Islet precursor cell (in vitro differentiated cells): ENCODE measurements at regions not wholly inside any gene's neighbourhood (a gene's known extent, or its start where the extent isn't known, plus 50 kb on each side); places are given as distances from the start of the nearest gene placed in this dataset.

ENCODE experiments used
- DNase-seq: peaks from one replicate; pipeline ENCODE4 v3.0.0-alpha.2; 2018

DNA sequence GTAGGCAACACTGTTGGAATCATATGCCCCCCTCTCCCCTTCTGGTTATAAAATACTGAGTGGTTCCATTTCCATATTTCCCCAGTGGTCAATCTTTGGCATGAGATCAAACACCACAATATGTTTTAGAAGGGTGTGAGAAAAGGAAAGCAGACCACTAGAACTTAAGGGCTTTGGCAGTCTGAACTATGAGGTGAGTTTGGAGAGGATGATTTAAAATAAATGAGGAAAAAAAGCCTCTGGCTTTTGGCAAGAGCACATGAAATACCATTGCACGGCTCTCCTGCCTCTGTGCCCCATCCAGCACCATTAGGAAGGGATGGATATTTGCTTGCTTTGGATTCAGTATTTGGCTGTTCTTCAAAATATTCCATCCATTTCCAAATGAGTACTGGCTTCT lies 339.5 kb upstream of the C1orf87 start:
- no peak for DNase-seq

DNA sequence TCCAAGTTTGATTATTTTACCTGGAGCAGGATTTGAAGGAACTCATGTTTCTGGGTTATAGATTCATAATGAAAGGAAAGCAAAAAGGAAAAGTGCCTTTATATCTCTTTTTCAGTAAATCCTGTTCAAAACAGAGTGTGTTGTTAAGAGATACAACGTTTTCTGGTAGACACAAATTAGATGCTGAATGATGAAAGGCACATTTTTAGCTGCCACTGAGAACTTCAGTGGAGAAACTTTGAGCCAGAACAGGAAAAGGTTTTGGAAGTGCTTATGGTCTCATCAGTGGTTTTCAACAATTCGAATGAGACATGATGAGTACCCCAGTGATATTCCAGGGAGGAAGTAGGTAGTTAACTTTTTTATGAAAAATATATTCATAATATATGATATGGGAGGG lies 338.0 kb upstream of the C1orf87 start:
- no peak for DNase-seq

DNA sequence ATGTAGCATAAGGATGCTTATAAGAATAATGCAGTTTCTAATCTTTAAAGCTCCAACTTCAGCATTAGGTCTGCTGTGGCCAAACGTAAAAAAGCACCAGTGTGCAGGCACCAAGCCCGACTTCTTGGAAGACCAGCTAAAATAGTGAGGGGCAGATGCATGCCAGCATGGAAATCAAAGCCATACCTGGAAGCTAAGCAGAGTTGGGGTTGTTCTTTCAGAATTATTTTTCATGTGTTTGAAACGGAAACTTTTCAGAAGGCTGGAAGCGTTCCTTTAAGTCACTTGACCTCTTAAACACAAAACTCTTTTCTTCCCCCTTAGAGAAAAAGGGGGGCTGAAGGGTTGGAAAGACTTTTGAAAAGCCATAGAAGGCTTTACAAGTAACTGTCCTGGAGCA lies 329.2 kb upstream of the C1orf87 start:
- DNase-seq = no peak

DNA sequence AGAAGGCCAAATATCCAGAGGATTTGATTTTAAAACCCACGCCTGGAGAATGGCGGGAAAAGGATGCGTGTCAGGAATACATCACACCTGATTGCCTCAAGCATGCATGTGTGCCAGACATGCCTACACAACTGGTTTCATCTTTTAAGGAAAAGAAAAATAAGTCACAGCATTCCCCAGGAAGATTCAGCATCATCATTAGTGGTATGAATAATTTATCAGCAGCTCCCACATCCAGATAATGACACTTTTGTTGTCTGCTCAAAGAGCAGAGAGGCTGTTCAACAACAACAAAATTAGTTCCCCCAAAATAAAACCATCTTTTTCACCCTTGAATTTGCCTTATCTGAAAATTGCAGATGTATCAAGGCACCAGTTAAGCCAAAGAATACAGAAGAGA lies 328.6 kb upstream of the C1orf87 start:
- no peak for DNase-seq

DNA sequence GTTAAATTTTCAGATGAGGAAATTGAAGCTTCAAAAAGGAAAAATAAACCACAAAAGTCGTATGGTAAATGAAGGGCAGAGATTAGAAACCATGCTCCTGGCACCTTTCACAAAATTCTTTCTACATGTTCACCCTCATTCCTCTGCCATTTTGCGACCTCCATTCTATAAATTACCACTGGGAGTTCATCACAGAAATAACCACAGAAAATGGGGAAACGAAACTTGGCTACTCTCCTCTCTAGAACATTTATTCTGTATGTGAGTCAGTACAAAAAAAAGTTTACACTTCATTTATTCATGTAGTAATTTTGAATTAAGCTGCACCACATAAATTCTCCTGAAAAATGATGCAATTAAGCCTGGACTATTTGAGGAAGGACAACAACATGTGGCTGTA lies 320.9 kb upstream of the C1orf87 start:
- DNase-seq = no peak

DNA sequence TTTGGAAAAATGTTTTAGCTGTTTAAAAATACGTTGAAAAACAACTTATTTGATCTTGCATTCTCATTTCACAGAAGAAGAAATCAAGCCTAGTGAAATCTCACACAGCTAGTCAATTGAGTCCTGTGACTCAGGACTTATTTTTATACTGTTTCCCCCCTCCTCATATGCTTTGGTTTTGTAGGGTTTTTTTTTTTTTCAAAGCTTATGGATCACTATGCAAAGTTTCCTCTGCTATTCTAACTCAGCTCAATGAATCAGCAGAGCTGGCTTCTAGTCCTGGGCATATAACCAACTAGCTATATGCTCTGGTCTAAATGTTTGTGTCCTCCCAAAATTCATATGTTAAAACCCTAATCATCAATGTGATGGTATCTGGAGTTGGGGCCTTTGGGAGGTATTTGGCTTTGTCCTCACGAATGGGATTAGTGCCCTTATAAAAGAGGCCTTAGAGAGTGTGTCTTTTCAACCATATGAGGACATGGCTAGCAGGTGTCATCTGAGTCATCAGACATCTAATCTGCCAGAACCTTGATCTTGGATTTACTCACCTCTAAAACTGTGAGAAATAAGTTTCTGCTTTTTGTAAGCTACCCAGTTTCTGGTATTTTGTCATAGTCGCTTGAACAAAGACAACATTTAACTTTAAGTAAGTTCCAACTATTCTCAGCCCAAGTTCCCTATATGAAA lies 317.2 kb upstream of the C1orf87 start:
- DNase-seq = no peak

DNA sequence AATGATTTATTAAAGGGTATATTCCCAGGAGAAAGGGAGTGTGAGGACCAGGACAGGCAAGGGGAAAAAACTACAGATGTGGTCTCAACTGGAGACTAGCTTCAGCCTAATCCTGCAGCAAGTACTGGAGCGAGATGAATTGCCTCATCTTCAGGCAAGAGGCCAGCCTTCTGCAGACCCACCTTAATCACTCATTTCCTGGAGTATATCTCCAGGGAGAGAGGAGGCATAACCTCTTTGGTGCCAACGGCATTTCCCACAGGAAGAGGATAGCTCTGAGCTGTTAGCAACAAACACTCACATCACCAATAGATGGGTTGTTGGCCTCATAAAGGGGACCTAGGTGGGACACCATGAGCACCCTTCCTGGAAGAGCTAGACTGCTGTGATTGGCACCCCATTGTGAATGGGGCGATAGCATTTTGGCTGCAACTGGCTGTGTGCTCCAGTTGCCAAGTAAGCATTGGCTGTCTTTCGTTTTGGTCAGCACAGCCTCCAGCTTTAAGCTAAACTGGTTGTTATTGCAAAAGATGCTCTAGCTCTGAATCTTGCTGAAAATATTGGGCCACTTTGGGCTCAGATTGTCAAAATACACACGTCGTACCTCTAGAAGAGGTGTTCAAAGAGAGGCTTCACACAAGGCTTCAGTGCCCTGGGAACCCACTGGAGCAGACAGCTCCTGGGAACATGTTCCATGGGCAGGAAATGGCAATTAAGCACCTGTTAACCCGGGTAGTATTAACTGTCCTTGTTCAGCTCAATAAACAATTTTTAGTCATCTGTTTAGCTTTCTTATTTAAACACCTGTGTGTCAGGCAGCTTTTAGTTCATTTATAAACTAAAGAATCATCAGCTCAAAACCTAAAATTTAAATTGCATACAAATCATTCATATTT lies 314.8 kb upstream of the C1orf87 start:
- no peak for DNase-seq

DNA sequence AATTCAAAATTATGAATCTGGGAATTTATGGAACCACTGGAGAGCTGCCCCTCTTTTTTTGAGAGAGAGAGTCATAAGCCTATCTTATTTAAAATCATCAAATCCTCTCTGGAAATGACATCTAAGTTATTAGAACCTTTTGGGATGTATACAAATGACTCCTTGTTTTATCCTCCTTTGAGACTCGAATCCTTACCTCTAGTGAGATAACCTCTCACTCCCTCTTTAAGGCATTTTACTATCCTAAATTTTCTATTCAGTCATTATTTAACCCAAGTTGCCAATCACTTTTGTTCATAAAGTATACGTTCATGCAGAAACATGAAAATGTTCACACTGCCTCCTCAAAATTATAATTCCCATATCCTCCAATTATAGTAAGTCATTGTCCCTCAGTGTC lies 313.6 kb upstream of the C1orf87 start:
- DNase-seq = no peak

DNA sequence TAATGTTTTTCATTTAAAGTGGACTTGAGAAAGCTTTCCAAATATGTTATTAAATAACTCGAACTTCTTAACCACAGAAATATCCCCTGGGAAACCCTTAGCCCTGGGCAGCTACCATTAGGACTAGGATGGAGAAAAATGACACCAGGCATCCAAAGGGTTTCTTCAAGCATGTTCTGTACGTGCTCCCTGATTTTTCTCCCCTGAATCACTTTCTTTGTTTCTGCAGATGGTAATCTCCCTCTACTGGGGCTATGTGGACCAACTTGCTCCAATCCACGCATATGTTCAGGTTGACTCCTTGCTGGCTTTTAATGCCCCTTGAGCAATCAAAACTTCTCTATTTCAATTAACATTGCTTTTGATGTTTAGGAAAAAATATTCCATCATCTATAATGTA lies 312.7 kb upstream of the C1orf87 start:
- no peak for DNase-seq

DNA sequence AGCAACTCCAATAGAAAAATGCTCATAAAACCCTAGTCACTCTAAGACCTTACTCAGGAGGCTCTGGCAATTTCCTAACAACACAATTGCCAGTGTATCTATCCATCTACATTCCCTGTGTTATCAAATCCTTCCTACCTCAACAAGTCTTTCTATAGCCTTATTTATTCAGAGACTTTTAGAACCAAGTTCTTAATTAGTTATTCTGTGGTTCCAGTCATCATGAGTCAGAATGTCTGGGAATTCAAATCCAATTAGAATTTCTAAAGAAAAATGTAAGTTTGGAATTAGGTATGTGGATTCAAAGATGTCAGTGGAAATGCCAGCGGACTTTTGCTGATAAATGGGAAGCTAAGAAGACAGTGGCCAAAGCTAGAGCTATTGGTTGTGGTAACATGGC lies 302.6 kb upstream of the C1orf87 start:
- DNase-seq = no peak

DNA sequence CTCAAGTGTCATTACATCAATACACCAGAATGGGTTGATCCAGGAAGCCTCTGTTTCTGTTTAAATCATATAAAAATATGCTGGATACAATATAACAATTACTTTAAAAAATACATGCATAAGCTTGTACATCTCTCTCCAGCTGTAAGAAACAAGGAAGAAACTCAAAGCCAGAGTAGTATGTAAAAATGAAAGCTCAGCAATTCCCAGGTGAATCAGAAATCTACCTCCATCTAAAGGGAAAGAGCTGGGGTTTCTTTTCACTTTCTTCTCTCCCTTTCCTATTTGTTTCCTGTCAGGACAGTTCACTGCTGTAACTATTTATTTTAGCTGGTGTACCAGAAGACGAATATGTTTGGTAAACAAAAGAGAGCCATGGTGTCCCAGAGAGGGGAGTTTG lies 301.0 kb upstream of the C1orf87 start:
- no peak for DNase-seq

DNA sequence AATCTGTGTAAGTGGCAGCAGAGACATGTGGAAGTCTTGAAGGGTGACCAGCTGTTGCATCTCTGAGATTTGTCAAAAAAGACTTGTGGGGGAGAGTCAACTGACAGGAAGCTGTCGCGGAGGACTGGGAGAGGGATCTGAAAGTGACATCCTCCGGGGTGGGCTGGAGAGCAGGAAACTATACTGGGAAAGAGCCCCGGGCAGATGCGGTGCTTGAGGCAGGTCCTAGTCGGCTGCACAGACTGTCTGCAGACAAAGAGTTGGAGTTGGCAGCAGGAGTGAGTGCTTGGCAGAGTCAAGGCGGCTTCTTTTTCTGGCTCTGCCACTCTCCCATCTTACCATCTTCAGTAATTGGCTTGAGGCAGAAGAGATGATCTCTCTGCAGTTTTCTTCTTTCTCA lies 294.0 kb upstream of the C1orf87 start:
- peak; percentile 53 for DNase-seq

DNA sequence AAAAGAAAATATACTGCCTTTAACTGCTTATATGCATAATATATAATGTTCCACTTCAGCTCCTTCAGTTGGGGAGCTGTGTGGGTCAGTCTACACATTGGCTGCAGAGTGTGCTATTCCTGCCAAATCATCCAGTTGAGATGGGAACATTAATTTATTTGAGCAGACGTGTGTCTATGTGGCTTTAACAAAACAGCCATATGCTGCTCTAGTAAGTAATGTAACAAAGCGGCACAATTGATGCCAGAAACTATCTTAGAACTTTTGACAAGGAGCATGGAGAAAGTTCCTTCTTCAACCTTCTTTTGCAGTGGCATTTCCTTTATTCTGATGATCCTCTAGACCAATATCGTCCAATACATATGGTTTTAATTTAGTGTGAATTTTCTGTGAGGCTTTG lies 285.9 kb upstream of the C1orf87 start:
- no peak for DNase-seq

DNA sequence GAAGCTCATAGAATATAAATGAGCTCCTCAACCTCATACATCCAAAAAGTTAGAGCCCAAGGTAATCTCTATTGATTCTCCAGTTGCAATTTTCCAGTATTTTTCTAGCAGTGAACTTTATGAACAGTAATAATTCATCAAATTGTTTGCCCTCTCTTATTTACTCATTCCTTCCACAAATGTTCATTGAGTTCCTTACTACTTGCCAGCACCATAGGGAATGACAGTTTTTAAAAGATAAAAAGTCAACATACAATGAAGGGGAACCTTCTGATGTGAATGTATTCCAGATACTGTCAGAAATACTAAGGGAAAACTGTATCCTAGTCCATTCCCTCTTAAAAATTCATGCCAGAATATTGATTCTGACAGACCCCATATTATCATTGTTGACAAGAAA lies 277.0 kb upstream of the C1orf87 start:
- no peak for DNase-seq

DNA sequence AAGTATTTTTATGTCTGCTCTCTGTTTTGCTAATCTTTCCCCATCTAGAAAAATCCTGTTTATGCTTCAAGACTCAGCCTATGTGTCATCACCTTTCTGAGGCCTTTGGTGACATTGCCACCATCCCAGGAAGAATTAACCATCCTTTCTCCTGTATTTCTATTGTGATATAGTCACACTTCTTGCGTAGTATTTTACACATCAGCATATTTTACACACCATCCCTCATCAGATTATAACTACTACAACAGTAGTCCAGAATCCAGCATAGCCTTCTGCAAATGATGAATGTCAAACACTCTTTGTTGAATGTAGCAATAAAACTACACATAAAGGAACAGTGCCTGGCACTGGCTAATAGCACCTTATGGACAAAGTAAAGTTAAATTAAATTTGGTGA lies 275.3 kb upstream of the C1orf87 start:
- DNase-seq = no peak

DNA sequence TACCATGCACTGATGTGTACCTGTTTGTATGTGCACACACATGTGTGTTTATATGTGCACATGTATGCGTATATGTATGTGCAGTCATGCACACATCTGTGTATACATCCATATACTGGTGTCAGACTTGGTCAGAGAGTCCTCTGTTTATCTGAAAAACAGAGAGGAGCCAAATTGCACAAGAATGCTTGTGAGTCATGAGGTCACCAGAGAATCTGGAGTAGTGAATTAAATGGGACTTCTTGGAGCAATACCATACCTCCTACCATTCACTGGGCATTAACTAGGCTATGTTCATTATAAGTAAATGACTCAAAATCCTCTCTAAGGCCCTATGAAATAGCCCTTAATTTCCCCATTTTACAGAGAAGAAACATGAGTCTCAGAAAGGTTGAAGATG lies 272.1 kb upstream of the C1orf87 start:
- no peak for DNase-seq

DNA sequence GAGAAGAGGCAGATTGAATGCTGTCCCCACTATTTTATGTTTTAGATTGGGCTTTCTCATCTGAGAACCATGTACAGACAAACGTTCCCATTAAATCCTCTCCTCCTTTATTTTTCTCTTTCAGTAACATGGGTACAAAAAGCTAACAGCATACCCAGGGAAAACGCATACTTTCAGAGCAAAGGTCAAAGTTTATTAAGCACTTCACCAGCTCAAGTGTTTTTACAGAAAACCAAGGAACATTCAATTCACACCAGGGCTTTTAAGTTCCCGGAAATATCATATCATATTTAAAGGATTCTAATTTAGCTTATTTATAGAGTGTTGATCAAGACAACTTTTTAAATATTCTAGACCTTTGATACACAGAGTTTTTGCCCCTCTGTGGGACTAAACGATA lies 271.5 kb upstream of the C1orf87 start:
- no peak for DNase-seq

DNA sequence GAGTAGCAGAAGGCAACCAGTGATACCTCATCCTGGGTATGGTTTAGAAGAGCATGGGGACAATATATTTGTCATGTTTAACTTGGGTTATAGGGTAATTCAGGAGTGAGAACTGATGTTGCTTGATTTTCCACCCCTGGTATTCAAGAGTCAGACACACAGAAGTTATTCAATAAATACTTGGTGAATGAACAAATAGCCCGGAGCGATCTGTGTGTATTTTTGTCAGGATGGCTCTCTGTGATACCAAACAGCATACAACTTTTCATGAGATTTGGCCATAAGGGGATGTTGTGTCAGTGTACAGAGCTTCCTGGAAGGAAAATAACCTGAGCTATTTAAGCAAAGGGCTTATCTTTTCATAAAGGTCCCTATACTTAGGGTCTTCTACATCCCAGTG lies 270.2 kb upstream of the C1orf87 start:
- DNase-seq = no peak

DNA sequence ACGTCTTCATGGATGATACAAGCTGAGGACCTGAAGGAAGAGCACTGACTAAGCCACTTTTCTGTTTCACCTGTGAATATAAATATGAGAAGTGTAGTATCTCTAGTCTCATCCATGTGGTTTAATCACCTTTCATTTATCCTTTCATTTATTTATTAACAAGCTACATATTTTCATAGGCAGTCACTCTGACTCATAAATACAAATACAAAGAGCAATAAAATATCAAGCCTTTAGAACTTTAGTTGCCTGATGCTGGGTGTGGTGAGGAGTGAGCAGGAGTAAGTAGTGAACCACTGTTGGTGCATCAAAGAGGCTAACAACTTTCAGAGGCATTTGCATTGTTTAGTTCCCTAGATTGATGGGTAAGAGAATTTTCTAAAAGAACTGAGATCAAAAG lies 269.0 kb upstream of the C1orf87 start:
- no peak for DNase-seq

DNA sequence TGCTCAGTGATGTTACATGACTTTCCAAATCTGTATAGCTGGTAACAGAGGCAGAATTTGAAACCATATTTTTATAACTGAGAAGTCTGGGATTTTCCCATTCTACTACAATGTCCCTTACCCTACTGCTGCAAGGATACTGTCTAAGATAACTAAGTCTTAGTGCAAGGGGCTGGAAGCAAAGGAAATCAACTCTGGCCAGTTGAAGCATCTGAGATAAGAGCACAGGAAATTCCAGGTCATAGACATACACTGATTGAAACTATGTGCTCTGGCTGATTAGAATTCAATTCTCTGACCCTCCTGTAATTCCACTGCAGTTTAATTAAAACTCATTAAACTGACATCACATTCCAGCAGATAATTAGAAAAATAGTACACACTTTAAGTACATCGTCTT lies 267.7 kb upstream of the C1orf87 start:
- DNase-seq = no peak

DNA sequence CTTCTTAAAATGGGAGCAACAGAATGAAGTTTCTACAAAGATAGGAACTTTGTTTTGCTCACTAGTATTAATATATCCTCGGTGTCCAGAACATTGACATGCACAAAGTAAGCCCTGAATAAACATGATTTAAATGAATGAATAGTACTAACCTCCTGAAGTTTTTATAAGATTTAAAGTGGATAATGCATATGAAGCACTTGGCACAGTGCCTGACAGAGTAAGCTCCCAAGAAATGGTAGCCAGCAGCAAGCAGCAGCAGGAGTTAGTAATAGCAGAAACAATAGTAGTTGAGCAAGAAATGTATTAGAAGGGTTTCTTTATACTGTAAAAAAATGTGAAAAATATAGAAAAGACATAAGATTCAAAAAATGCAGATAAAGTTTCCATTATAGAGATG lies 258.1 kb upstream of the C1orf87 start:
- no peak for DNase-seq

DNA sequence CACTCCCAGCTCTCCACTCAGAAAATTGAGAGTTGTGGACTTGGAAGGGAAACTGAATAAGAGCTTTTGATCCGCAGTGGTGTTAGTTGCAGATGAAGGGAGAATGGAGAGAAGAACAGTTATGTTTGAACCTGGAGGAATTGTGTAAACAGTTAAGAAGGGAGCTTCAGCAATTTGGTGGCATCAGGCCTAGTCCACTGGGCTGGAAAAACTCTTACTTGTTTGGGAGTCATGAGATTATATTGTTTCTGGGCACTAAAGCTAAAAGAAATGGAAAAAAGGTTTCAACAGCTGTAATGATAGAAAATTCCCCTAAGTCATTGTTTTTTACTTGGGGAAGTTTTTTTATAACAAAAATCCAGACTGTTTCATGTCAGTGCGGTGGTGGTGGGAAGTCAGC lies 256.1 kb upstream of the C1orf87 start:
- DNase-seq = no peak

DNA sequence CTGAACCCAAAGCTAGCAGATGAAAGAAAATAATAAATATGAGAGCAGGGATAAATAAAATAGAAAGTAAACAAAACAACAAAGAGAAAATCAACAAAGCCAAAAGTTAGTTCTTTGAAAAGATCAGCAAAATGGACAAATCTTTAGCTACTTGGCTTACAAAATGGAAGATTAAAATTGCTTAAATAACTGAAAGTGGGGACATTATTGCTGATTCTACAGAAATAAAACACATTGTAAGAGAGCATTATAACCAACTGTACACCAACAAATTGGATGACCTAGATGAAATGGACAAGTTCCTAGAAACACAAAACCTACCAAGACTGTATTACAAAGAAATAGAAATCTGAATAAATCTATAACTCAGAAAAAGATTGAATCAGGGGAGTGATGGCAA lies 238.3 kb upstream of the C1orf87 start:
- no peak for DNase-seq

DNA sequence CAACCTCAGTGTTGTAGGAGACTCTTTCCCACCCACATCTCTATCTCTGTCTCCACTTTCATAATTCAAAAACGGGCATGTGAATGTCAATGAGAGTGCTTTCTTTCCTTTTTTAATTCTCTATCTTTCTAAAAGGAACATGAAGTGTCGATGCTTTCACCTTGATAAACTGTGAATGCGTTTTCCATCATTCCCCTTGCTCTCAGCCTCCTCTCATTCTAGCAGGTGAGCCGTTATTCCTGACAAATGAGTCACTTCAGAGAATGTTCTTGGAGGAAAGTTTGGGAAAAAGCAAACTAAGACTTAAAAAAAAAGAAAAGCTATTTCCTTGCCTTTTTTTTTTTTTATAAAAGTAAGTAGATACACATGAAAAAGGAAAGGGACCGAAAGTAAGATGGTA lies 226.0 kb upstream of the C1orf87 start:
- DNase-seq = no peak

DNA sequence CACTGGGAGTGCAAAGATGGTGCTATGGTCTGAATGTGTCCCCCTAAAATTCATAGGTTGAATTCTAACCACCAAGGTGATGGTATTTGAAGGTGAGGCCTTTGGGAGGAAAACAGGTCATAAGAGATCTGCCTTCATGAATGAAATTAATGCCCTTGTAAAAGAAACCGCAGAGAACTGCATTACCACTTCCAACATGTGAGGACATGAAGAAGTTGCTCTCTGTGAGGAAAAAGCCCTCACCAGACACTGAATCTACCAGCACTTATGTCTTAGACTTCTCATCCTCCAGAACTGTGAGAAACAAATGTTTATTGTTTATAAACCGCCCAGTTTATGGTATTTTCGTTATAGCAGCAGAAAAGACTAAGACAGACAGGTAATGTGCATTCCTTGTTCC lies 224.7 kb upstream of the C1orf87 start:
- no peak for DNase-seq
